Neural progenitor cell (in vitro differentiated cells): ENCODE measurements at regions not wholly inside any gene's neighbourhood (a gene's known extent, or its start where the extent isn't known, plus 50 kb on each side); places are given as distances from the start of the nearest gene placed in this dataset.

ENCODE experiments used
- DNase-seq: peaks from one replicate; pipeline ENCODE4 v3.0.0-alpha.2; 2016; ENCODE audit warnings: low spot score
- H2AFZ ChIP-seq: fragments of 200-600 bp; sonication (generic); replicated peaks from 2 replicates; pipeline ENCODE4 v1.6.1; 2016; ENCODE audit warnings: antibody characterized with exemption
- H3F3A ChIP-seq: fragments of 200-600 bp; sonication (generic); 2 replicates; pipeline ENCODE4 v1.6.1; 2016; ENCODE audit warnings: antibody characterized with exemption, low read depth
- H3K27ac ChIP-seq: fragments of 200-600 bp; sonication (generic); 2 replicates; pipeline ENCODE4 v1.5.1; 2016; ENCODE audit warnings: mild to moderate bottlenecking
- H3K27me3 ChIP-seq: fragments of 200-600 bp; sonication (generic); 2 replicates; pipeline ENCODE4 v1.6.1; 2016; ENCODE audit warnings: mild to moderate bottlenecking, moderate library complexity
- H3K36me3 ChIP-seq: fragments of 200-600 bp; sonication (generic); 2 replicates; pipeline ENCODE4 v1.5.1; 2016
- H3K4me1 ChIP-seq: fragments of 200-600 bp; sonication (generic); 2 replicates; pipeline ENCODE4 v1.6.1; 2016; ENCODE audit warnings: mixed run types
- H3K4me2 ChIP-seq: fragments of 200-600 bp; sonication (generic); 2 replicates; pipeline ENCODE4 v1.6.1; 2016
- H3K4me3 ChIP-seq: fragments of 200-600 bp; sonication (generic); 2 replicates; pipeline ENCODE4 v1.5.1; 2016
- H3K79me2 ChIP-seq: fragments of 200-600 bp; sonication (generic); 2 replicates; pipeline ENCODE4 v1.6.1; 2016; ENCODE audit warnings: low read depth
- H3K9ac ChIP-seq: fragments of 200-600 bp; sonication (generic); 2 replicates; pipeline ENCODE4 v1.6.1; 2016
- H3K9me3 ChIP-seq: fragments of 200-600 bp; sonication (generic); 2 replicates; pipeline ENCODE4 v1.5.1; 2016; ENCODE audit warnings: low read depth
- H4K20me1 ChIP-seq: fragments of 200-600 bp; sonication (generic); 2 replicates; pipeline ENCODE4 v1.6.1; 2016; ENCODE audit warnings: low read depth
- H3K27ac Mint-ChIP-seq: 3 replicates; pipeline ENCODE4 v1.8.0; 2021; ENCODE audit warnings: mixed read lengths
- H3K27me3 Mint-ChIP-seq: 2 replicates; pipeline ENCODE4 v1.8.0; 2022; ENCODE audit warnings: low read depth, mild to moderate bottlenecking, inconsistent platforms, moderate library complexity, mixed read lengths; ENCODE audit not compliant: insufficient read depth
- H3K36me3 Mint-ChIP-seq: 3 replicates; pipeline ENCODE4 v1.8.0; 2021; ENCODE audit warnings: mixed read lengths
- H3K4me1 Mint-ChIP-seq: 3 replicates; pipeline ENCODE4 v1.8.0; 2021; ENCODE audit warnings: mixed read lengths
- H3K4me3 Mint-ChIP-seq: 3 replicates; pipeline ENCODE4 v1.8.0; 2021; ENCODE audit warnings: mild to moderate bottlenecking, moderate library complexity, mixed read lengths
- H3K9me3 Mint-ChIP-seq: 3 replicates; pipeline ENCODE4 v1.8.0; 2020; ENCODE audit warnings: mixed read lengths
- CTCF ChIP-seq: fragments of 200-600 bp; sonication (generic); IDR thresholded peaks from 2 replicates; pipeline ENCODE4 v1.5.1; 2017; ENCODE audit warnings: antibody characterized with exemption, mild to moderate bottlenecking
- EZH2 ChIP-seq: fragments of 200-600 bp; sonication (generic); IDR thresholded peaks from 2 replicates; pipeline ENCODE4 v1.6.1; 2017; ENCODE audit warnings: antibody characterized with exemption, mild to moderate bottlenecking, moderate library complexity
- EZH2phosphoT487 ChIP-seq: fragments of 200-600 bp; sonication (generic); IDR thresholded peaks from 2 replicates; pipeline ENCODE4 v1.6.1; 2017; ENCODE audit warnings: antibody characterized with exemption

- H3K9ac ChIP-seq, result no peak overlapping the region
- no peaks in the 10 kb centered on the region for H3F3A ChIP-seq
- H3K27ac ChIP-seq, result no peak overlapping the region
- Mint-ChIP-seq H3K36me3 (no peaks in the 10 kb centered on the region), H3K27ac (no peak overlapping the region), H3K4me3 (no peak overlapping the region), H3K27me3 (no peaks in the 10 kb centered on the region), H3K4me1 (no peaks in the 10 kb centered on the region), H3K9me3 (peaks cover 74% of the 10 kb centered on the region)
- H4K20me1 ChIP-seq, result no peaks in the 10 kb centered on the region
- H3K27me3 ChIP-seq, result no peaks in the 10 kb centered on the region
- no peak overlapping the region for H3K4me3 ChIP-seq
- no peak for DNase-seq
- H3K36me3 ChIP-seq, result no peaks in the 10 kb centered on the region
- peaks cover 27% of the 10 kb centered on the region for H3K9me3 ChIP-seq
- no peaks in the 10 kb centered on the region for H3K79me2 ChIP-seq
- H3K4me2 ChIP-seq, result no peak overlapping the region
- H3K4me1 ChIP-seq, result no peaks in the 10 kb centered on the region
- TF ChIP-seq EZH2 (no peak), CTCF (no peak), EZH2phosphoT487 (no peak)
- H2AFZ ChIP-seq, result no peak overlapping the region
Measured at GRCh38 chr19:27672309-27673047, 1540.5 kb downstream of the UQCRFS1 start.

GRCh38 chr19:27671876-27672275 is 1541.1 kb downstream of the UQCRFS1 start:
- Mint-ChIP-seq H3K9me3 (peaks cover 68% of the 10 kb centered on the region), H3K4me1 (no peaks in the 10 kb centered on the region), H3K4me3 (no peak overlapping the region), H3K27ac (no peak overlapping the region), H3K27me3 (no peaks in the 10 kb centered on the region), H3K36me3 (no peaks in the 10 kb centered on the region)
- Histone ChIP-seq H3K4me2 (no peak overlapping the region), H3K4me1 (no peaks in the 10 kb centered on the region), H3K27me3 (no peaks in the 10 kb centered on the region), H2AFZ (no peak overlapping the region), H4K20me1 (no peaks in the 10 kb centered on the region), H3K27ac (no peak overlapping the region), H3K9ac (no peak overlapping the region), H3K36me3 (no peaks in the 10 kb centered on the region), H3K4me3 (no peak overlapping the region), H3K79me2 (no peaks in the 10 kb centered on the region), H3F3A (no peaks in the 10 kb centered on the region), H3K9me3 (peaks cover 33% of the 10 kb centered on the region)
- no peak for DNase-seq
- TF ChIP-seq CTCF (no peak), EZH2phosphoT487 (no peak), EZH2 (no peak)

- TF ChIP-seq EZH2phosphoT487 (no peak), CTCF (no peak), EZH2 (no peak)
- H3K4me1 ChIP-seq, result no peaks in the 10 kb centered on the region
- DNase-seq, result no peak
- no peak overlapping the region for H3K27ac Mint-ChIP-seq
- H3K27me3 Mint-ChIP-seq, result peaks cover 5% of the 10 kb centered on the region
- H2AFZ ChIP-seq, result no peak overlapping the region
- no peak overlapping the region for H3K4me2 ChIP-seq
- no peak overlapping the region for H3K9ac ChIP-seq
- no peaks in the 10 kb centered on the region for H3K36me3 ChIP-seq
- H3K9me3 Mint-ChIP-seq, result peaks cover 52% of the 10 kb centered on the region
- H3F3A ChIP-seq, result no peaks in the 10 kb centered on the region
- H3K36me3 Mint-ChIP-seq, result no peaks in the 10 kb centered on the region
- peaks cover 18% of the 10 kb centered on the region for H3K9me3 ChIP-seq
- H3K79me2 ChIP-seq, result no peaks in the 10 kb centered on the region
- no peaks in the 10 kb centered on the region for H3K4me1 Mint-ChIP-seq
- no peak overlapping the region for H3K4me3 ChIP-seq
- no peak overlapping the region for H3K27ac ChIP-seq
- H4K20me1 ChIP-seq, result no peaks in the 10 kb centered on the region
- no peak overlapping the region for H3K4me3 Mint-ChIP-seq
- no peaks in the 10 kb centered on the region for H3K27me3 ChIP-seq
Measured at GRCh38 chr19:27660428-27660827, 1552.5 kb downstream of the UQCRFS1 start.
